Retinal pigment epithelial cell (primary cell): ENCODE measurements at regions not wholly inside any gene's neighbourhood (a gene's known extent, or its start where the extent isn't known, plus 50 kb on each side); places are given as distances from the start of the nearest gene placed in this dataset.
"Not testable (repeated sequence)": the region's sequence is repeated elsewhere in the genome, so short reads cannot be mapped to it uniquely, and the experiment has no call there.

ENCODE experiments used
- DNase-seq: peaks from one replicate; pipeline ENCODE4 v3.0.0-alpha.2; 2010; ENCODE audit warnings: low read depth
- H3K4me3 ChIP-seq: 2 replicates; pipeline ENCODE4 v1.5.1; 2011; ENCODE audit warnings: mild to moderate bottlenecking, low read length, control low read depth, moderate library complexity
- CTCF ChIP-seq: conservative IDR thresholded peaks from 2 replicates; pipeline ENCODE4 v1.5.1; 2011; ENCODE audit warnings: low read depth, low read length, control low read depth, inconsistent platforms

GRCh38 chr2:34519659-34520058 is 920.6 kb upstream of the FAM98A start:
- DNase-seq = no peak
- no peak overlapping the region for H3K4me3 ChIP-seq
- TF ChIP-seq CTCF = no peak

GRCh38 chr2:34498561-34498960 is 899.5 kb upstream of the FAM98A start:
- DNase-seq = no peak
- H3K4me3 ChIP-seq = no peak overlapping the region
- TF ChIP-seq CTCF = no peak

GRCh38 chr2:34494192-34494591 is 895.1 kb upstream of the FAM98A start:
- not testable (repeated sequence) for DNase-seq, H3K4me3 ChIP-seq

GRCh38 chr2:34492561-34493455 is 893.7 kb upstream of the FAM98A start:
- no peak for DNase-seq
- no peak for TF ChIP-seq CTCF
- H3K4me3 ChIP-seq = no peak overlapping the region

- no peak for DNase-seq
- no peak overlapping the region for H3K4me3 ChIP-seq
- TF ChIP-seq CTCF = no peak
Observed at GRCh38 chr2:34486965-34487364, 887.9 kb upstream of the FAM98A start.

GRCh38 chr2:34481542-34481941 is 882.4 kb upstream of the FAM98A start:
- TF ChIP-seq CTCF = no peak
- no peak overlapping the region for H3K4me3 ChIP-seq
- no peak for DNase-seq

GRCh38 chr2:34480366-34480765 is 881.3 kb upstream of the FAM98A start:
- H3K4me3 ChIP-seq = no peak overlapping the region
- no peak for TF ChIP-seq CTCF
- no peak for DNase-seq
